Neural progenitor cell (in vitro differentiated cells): ENCODE measurements at regions not wholly inside any gene's neighbourhood (a gene's known extent, or its start where the extent isn't known, plus 50 kb on each side); places are given as distances from the start of the nearest gene placed in this dataset.

Source experiments
- CTCF ChIP-seq: fragments of 200-600 bp; sonication (generic); IDR thresholded peaks from 2 replicates; pipeline ENCODE4 v1.5.1; 2017; ENCODE audit warnings: antibody characterized with exemption, mild to moderate bottlenecking
- EZH2 ChIP-seq: fragments of 200-600 bp; sonication (generic); IDR thresholded peaks from 2 replicates; pipeline ENCODE4 v1.6.1; 2017; ENCODE audit warnings: antibody characterized with exemption, mild to moderate bottlenecking, moderate library complexity

DNA sequence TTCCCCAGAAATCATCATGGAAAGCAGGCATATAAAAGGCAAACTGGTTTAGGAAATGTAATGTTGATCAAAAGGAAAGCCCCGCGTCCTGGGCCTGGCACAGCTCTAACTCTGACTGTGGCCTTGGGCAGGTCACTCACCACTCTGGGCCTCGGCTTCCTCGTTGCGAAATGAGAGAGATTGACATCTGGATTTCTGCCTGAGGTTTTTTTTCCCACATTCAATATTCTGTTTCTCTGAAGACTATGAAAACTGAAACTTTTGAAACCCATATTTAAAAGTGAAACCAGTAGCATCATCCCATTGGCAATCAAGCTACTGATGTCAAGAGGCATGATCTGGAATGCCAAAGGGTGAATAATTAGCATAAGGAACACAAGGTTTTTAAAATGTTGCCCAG lies 369.7 kb upstream of the NPVF start:
- no peak for TF ChIP-seq CTCF
- TF ChIP-seq EZH2 = no peak
